HG03108 (cell line): ENCODE measurements at regions not wholly inside any gene's neighbourhood (a gene's known extent, or its start where the extent isn't known, plus 50 kb on each side); places are given as distances from the start of the nearest gene placed in this dataset.
"Not testable (repeated sequence)": the region's sequence is repeated elsewhere in the genome, so short reads cannot be mapped to it uniquely, and the experiment has no call there.

ENCODE experiments used
- ATAC-seq: cut with Tn5 transposase; IDR thresholded peaks from one replicate; pipeline ENCODE4 v1.9.1; 2021; ENCODE audit warnings: moderate library complexity; ENCODE audit not compliant: unreplicated experiment

- no peak for ATAC-seq
These were observed 259.0 kb downstream of the FAT4 start for GRCh38 chr4:125573786-125574185.

DNA sequence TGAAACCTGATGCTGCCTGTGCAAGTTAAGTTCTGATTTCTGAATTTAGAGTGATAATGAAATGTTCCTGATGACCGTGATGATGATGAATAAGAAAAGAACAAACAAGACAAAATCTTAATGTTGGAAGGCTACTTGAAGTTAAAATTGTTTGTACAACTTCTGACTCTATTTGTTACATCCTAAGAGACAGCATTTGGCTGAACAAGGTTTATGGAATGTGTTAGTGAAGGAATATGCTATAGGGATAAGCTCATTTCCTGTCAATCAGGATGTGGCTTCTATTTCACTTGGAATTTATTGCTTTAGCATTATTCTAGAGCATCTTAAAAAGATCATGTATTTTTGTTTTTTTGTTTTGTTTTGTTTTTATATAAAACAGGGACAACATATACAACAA lies 267.5 kb downstream of the FAT4 start:
- no peak for ATAC-seq

DNA sequence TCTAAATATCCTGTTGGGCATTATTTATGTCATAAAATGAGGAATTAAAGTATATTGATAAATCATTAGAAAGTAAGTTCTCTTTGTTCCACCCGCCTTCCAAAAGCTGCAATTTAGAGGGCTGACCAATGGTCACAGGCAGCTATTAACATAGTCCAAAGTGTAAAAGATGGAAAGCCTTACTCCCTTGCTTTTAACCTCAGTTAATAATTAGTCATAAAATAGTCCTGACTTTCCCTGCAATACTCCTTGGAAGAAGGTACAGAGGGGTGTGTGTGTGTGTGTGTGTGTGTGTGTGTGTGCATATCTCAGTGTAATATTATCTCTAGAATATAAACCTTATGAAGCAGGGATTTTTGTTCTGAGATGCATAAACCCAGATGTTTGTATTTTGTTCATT lies 275.4 kb downstream of the FAT4 start:
- no peak for ATAC-seq

DNA sequence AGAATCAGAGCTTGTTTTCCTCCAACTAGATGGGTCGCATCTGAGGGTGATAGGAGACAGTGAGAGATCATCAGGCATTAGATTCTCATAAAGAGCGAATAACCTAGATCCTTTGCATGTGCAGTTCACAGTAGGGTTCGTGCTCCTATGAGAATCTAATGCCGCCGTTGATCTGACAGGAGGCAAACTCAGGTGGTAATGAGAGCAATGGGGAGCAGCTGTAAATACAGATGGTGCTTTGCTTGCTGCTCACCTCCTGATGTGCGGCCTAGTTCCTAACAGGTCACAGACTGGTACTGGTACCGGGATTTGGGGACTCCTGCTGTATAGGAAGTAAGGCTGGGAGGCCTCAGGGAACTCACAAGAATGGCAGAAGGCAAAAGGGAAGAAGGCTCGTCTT lies 276.5 kb downstream of the FAT4 start:
- no peak for ATAC-seq

DNA sequence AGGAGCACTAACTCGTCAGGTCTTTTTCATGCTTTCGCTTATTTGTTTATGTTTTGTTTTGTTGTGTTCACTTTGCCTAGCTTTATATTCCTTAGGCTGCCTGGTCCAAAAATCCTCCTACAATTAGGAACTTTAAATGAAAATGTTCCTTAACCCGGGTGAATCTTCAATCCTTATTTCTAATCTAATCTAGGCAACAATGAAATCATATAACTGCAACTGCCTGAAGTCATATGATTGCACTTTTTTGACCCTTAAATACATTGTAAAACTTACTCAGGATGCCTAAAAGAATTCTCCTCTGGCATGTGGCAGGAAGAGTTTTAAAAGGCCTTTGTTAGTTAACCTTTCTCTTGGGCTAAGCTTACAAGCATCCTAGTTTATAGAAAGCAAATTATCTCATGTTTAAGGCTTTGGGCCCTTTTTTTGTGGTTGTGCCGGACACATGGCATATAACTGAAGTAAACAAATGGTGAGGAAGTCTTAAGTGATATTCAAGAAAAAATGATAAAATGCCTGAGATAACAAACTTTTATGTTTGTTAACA lies 279.4 kb downstream of the FAT4 start:
- no peak for ATAC-seq

GRCh38 chr4:125605926-125606325 lies 291.2 kb downstream of the FAT4 start:
- not testable (repeated sequence) for ATAC-seq

GRCh38 chr4:125620066-125620860 lies 305.5 kb downstream of the FAT4 start:
- no peak for ATAC-seq

DNA sequence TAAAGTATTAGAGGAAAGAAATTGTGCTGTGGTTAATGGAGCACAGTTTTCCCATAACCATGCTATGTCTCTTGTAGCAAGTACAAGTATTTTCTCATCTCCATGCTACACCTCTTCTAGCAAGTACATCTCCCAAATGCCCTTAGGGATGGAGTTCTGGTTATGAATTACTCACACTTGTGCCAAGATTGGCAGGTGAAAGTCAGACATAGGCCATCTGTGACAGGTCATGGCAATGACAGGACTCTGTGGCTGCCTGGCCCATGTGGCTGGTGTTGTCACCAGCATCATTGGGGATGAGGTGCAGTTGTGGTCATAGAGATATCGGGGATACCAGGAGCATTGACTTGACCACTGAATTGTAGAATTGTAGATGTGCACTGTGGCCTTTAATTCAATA lies 310.2 kb downstream of the FAT4 start:
- no peak for ATAC-seq

- no peak for ATAC-seq
These were observed 312.2 kb downstream of the FAT4 start for GRCh38 chr4:125626946-125627345.

DNA sequence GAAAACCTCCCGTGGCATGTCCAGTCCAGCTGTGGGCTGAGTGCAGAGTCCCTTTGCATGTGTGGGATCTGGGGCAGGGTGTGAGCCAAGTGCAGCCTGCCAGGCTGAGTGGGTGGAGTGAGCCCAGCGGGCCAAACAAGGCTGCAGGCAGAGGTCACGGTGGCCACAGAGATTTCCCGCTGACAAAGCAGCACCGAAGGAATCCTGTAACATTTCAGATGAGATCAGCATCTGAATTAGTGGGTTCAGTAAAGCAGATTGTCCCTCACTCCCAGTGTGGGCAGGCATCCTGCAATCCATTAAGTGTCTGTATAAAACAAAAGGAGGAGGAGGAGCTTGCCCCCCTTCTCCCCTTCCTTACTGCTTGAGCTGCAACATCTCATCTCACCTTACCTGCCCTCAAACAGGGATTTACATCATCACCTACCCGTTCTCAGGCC lies 324.4 kb downstream of the FAT4 start:
- no peak for ATAC-seq

DNA sequence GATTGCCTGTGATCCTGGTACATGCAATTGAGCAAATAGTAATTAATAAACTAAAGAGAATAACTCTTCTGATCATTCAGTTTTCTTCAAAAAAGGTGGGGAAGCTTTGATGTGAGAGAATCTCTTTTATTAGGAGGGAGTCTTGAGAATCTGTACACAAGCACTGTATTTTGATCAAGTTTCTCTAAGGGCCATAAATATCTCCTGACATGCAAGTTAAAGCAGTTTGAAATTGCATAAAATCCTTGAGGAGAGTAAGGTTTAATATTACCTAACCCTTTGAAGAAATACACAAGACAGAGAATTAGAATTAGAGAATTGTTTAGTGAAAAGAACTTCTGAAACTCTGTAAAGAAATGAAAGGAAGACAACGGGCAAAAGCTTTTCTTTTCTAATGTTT lies 326.9 kb downstream of the FAT4 start:
- ATAC-seq: no peak

GRCh38 chr4:125642645-125643044 lies 327.9 kb downstream of the FAT4 start:
- ATAC-seq: no peak

DNA sequence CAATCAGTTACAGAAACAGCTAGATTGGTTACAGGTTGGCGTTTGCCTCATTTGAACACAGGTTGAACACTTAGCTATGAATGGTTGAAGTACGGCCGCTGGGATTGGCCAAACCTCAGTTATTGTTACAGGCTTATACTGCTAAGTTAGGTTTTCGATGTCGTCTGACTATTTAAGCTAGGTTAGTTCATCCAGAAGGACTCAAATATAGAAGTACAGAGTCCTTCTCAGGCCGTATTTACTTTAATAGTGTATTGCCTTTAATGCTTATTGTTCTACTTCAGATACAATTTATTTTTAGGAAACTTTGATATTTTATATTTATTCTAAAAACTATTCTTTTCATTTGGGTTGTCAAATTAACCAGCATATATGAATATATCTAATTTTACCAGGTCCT lies 334.7 kb downstream of the FAT4 start:
- ATAC-seq: no peak

DNA sequence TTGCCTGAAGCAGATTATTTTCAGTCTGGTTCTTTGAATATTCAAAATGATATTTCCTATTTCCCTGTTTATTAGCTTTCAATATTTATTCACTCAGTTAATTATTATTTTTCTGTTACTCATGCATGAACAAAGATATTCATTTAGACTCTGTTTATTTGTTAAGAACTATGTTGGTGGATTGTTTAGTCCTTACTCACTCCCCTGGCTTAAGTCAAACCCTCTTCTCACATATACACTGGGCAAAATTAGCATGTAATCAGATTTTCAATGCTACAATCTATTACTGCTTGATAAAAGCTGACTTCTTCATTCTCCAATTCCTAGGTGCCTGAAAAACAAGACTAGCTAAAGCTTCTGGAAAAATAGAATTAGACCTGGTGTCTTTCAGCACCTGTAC lies 335.8 kb downstream of the FAT4 start:
- no peak for ATAC-seq

DNA sequence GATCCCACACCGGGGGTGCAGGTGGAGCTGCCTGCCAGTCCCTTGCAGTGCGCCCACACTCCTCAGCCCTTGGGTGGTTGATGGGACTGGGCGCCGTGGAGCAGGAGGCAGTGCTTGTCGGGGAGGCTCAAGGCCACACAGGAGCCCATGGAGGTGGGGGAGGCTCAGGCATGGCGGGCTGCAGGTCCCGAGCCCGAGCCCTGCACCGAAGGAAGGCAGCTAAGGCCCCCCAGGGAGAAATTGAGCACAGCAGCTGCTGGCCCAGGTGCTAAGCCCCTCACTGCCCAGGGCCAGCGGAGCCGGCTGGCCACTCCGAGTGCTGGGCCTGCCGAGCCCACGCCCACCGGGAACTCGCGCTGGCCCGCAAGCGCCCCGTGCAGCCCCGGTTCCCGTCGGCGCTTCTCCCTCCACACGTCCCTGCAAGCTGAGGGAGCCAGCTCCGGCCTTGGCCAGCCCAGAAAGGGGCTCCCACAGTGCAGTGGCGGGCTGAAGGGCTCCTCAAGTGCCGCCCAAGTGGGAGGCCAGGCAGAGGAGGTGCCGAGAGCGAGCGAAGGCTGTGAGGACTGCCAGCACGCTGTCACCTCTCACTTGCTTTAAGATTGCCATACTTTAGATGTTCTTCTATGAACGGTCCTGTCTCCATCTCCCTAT lies 337.1 kb downstream of the FAT4 start:
- ATAC-seq: not testable (repeated sequence)

GRCh38 chr4:125658773-125659172 lies 344.0 kb downstream of the FAT4 start:
- no peak for ATAC-seq

DNA sequence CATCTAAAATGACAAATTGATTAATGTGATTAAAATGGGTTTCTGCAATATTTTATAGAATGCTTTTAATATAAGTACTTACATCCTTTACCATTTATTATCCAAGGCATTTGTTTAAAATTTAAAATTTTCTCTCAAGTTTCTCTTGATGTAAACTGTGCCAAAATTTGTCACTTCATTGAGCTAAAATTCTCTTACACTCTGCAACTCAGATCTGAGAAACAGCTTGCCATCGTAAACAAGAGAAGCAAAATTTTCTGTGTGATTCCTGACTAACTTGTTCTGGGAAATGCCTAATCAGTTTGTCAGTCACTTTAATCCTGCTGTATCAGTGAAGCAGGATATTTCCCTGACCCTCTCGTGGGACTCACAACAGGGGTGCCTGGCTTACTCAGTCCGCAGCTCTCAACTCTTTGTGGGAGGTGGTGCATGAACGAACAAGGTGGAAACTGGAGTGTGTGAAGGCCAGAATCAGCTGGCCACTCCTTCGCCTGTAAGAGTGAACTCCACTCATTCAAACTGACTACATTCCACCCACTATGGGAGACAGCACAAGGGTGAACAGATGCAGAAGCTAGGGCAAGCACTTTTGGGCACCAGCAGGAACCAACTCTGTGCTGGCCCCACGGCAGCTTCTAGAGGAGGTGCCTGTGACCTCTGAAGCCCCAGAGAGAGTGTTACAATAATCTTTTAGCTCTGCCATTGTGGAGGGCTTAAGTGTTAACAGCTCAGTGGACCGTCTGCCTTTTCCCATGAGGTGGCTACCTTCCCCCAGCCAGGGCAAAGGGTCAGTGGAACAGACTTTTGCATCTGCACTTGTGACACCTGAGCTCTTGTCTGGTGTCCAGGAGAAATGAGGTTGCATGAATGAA lies 349.4 kb downstream of the FAT4 start:
- no peak for ATAC-seq

DNA sequence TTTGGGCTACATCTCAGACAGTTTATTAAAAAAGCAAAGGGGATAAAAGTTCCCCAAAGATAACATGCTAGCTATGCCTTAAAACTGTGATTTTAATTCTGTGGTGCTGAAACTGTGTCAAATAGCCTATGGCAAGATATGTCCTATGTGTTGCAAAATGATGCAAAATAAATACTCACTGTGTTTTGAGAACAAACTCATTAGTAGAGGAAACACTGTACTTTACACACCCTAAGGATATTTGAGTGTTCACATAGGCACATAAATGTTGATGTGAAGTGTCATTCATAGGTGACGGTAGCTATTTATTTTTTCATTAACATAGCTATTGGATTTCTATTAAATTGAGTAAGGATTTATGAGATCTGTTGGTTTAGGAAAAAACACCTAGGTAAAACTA lies 351.9 kb downstream of the FAT4 start:
- ATAC-seq: no peak

DNA sequence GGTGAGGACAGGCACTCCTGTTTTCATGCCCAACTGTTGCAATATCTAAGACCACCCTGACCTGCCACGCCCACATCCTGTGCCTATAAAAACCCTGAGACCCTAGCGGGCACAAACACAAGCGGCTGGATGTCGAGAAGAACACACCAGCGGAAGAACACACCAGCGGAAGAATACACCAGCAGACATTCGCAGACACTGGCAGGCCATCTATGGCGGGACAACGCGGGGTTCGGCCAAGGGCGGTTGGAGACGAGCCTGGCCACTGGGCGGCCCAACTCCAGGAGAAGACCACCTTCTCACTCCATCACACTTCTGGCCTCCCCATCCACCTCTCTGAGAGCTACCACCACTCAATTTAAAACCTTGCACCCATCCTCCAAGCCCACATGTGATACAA lies 361.4 kb downstream of the FAT4 start:
- no peak for ATAC-seq

- no peak for ATAC-seq
These were observed 361.8 kb downstream of the FAT4 start for GRCh38 chr4:125676583-125676982.

DNA sequence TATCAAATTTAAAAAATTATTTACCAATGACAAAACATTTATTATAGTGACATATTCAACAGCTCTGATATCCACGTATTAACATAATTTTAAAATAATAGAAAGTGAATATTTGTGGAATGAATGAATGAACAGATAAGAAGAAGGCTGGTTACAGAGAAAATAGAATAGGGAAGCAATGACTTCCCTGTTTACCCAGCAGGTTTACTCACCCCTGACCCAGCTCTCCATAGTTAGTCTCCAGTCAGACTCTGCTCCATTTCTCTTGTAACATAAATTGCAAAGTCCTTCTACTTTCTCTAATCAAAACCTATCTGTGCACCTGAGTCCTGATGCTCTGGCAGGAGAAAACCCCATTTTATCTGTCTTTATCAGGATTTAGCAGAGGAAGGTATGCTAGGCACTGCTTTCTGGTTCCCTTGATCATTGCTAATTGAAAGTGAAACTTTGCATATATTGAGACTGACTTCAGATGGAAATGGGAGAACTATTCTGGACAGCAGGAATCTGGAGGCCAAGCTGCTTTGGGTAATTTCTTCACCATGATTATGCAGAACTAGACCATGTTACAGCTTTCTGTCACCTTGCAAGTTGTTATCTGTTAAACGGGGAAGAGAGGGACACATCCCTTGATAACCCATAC lies 363.0 kb downstream of the FAT4 start:
- ATAC-seq: no peak
